ENCODE measurements at regions not wholly inside any gene's neighbourhood (a gene's known extent, or its start where the extent isn't known, plus 50 kb on each side); places are given as distances from the start of the nearest gene placed in this dataset.

DNA sequence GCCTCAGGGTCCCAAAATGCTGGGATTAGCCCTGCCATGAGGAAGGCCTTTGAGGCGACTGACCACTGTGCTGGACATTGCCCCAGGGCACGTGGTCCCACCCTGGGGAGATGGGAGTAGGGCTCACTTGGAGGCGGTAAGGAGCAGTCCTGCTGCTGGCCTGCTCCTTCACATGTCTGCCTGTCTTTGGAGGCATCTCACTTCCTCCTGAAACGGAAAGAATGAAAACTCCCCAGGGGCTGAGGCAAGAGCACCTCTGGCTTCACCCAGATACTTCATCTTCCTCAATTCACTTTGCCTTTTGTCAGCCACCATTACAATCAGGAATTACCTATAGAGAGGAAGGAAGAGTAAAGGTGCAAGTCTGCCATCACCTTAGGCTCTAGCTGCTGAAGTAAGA is 59.9 kb upstream of the GATA6 start:
- TF ChIP-seq POLR2A (IDR thresholded peaks at IDR 0.05) = no peak
- TF ChIP-seq, protein P1, sequence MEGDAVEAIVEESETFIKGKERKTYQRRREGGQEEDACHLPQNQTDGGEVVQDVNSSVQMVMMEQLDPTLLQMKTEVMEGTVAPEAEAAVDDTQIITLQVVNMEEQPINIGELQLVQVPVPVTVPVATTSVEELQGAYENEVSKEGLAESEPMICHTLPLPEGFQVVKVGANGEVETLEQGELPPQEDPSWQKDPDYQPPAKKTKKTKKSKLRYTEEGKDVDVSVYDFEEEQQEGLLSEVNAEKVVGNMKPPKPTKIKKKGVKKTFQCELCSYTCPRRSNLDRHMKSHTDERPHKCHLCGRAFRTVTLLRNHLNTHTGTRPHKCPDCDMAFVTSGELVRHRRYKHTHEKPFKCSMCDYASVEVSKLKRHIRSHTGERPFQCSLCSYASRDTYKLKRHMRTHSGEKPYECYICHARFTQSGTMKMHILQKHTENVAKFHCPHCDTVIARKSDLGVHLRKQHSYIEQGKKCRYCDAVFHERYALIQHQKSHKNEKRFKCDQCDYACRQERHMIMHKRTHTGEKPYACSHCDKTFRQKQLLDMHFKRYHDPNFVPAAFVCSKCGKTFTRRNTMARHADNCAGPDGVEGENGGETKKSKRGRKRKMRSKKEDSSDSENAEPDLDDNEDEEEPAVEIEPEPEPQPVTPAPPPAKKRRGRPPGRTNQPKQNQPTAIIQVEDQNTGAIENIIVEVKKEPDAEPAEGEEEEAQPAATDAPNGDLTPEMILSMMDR (IDR thresholded peaks at IDR 0.05) = no peak
